Esophagus (tissue), 2 donors: ENCODE measurements at regions not wholly inside any gene's neighbourhood (a gene's known extent, or its start where the extent isn't known, plus 50 kb on each side); places are given as distances from the start of the nearest gene placed in this dataset.

Source experiments
- H3K27ac ChIP-seq, 2 donors: one replicate each; pipeline ENCODE4 v1.5.1; 2013; ENCODE audit warnings: low read depth in 2 of 2, mild to moderate bottlenecking in 2 of 2, inconsistent platforms in 1 of 2, low read length in 1 of 2, moderate library complexity in 1 of 2
- H3K27me3 ChIP-seq, 2 donors: one replicate each; pipeline ENCODE4 v1.6.1; 2013; ENCODE audit warnings: low read length in 2 of 2, control low read depth in 1 of 2, mild to moderate bottlenecking in 1 of 2; ENCODE audit not compliant: insufficient read depth in 2 of 2, control insufficient read depth in 1 of 2
- H3K36me3 ChIP-seq, 2 donors: one replicate each; pipeline ENCODE4 v1.6.1; 2013; ENCODE audit warnings: low read length in 1 of 2; ENCODE audit not compliant: control insufficient read depth in 2 of 2, insufficient read depth in 2 of 2
- H3K4me1 ChIP-seq, 2 donors: one replicate each; pipeline ENCODE4 v1.6.1; 2013; ENCODE audit warnings: low read length in 1 of 2; ENCODE audit not compliant: control insufficient read depth in 2 of 2, insufficient read depth in 2 of 2
- H3K4me3 ChIP-seq, 2 donors: one replicate each; pipeline ENCODE4 v1.5.1; 2013; ENCODE audit warnings: low read length in 2 of 2, mild to moderate bottlenecking in 2 of 2, low read depth in 1 of 2, moderate library complexity in 1 of 2
- H3K9me3 ChIP-seq, 2 donors: one replicate each; pipeline ENCODE4 v1.6.1; 2013; ENCODE audit warnings: mild to moderate bottlenecking in 2 of 2, low read depth in 1 of 2, low read length in 1 of 2, moderate library complexity in 1 of 2; ENCODE audit not compliant: control insufficient read depth in 2 of 2, insufficient read depth in 1 of 2
- WGBS, 2 donors: extraction: QIAGEN DNeasy Blood & Tissue Kit; methylation state at CpG; one replicate each; pipeline ENCODE4 v1.1.7; 2013; 5-methylcytosine and 5-hydroxymethylcytosine counted together
- donor health status: healthy with polysubstance abuse.
- donor health status: Bipolar disorder and iron deficiency.

DNA sequence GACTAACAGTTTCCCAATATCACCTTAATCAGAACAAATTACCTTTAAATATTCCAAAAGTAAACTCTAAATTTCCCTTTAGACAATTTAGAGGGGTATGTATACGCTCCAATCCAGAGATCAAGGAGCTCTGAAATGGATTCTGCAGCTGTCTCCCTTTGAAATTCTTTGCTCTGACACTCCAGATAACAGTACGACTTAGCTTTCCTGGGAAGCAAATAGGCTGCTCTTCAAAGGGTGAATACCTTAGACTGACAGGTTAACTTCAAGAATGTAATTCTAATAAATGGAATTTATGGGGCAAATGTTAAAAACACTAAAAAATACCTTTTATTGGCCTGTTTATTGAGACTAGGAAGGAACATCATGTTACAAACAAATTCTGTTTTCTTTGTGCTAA lies 357.2 kb downstream of the USP25 start:
- Histone ChIP-seq H3K27ac (no peak overlapping the region), H3K27me3 (no peaks in the 10 kb centered on the region), H3K9me3 (no peaks in the 10 kb centered on the region), H3K4me3 (no peak overlapping the region), H3K4me1 (no peaks in the 10 kb centered on the region), H3K36me3 (no peaks in the 10 kb centered on the region)
- 61 to 88% methylated on average over 2 of the region's 2 CpGs for WGBS, 2 donors

- 90 to 92% methylated on average over 1 of the region's 1 CpG for WGBS, 2 donors
Measured at GRCh38 chr21:16087523-16087922, 357.7 kb downstream of the USP25 start.

DNA sequence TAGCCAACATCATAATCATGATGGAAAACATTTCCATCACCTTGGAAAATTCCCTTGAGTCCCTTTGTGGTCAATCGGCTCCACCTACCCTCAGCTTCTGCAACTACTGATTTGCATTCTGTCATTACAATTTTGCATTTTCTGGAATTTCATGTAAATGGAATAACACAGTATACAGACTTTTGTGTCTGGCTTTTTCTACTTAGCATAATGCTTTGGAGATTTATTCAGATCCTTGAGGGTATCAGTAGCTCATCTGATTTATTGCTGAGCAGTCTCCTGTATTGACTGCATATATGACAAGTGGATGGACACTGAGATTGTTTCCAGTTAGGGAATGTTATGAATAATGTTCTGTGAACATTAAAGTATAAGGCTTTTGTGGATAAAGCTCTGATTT lies 358.3 kb downstream of the USP25 start:
- no peak overlapping the region for H3K27ac ChIP-seq

More at GRCh38 chr21:16087523-16087922, 357.7 kb downstream of the USP25 start:
- H3K4me1 ChIP-seq: no peaks in the 10 kb centered on the region
- no peaks in the 10 kb centered on the region for H3K36me3 ChIP-seq
- no peaks in the 10 kb centered on the region for H3K27me3 ChIP-seq
- no peaks in the 10 kb centered on the region for H3K9me3 ChIP-seq
- H3K27ac ChIP-seq: no peak overlapping the region
- no peak overlapping the region for H3K4me3 ChIP-seq

GRCh38 chr21:16095005-16095404 lies 365.2 kb downstream of the USP25 start:
- no peak overlapping the region for H3K4me3 ChIP-seq
- H3K27me3 ChIP-seq: no peaks in the 10 kb centered on the region
- no peaks in the 10 kb centered on the region for H3K9me3 ChIP-seq
- no peaks in the 10 kb centered on the region for H3K36me3 ChIP-seq
- no peak overlapping the region for H3K27ac ChIP-seq
- H3K4me1 ChIP-seq: no peaks in the 10 kb centered on the region
- WGBS, 2 donors: 72 to 80% methylated on average over 3 of the region's 3 CpGs

More for the DNA sequence above, 358.3 kb downstream of the USP25 start:
- WGBS, 2 donors: 90 to 93% methylated on average over 1 of the region's 1 CpG
- Histone ChIP-seq H3K27me3 (no peaks in the 10 kb centered on the region), H3K4me1 (no peaks in the 10 kb centered on the region), H3K9me3 (no peaks in the 10 kb centered on the region), H3K4me3 (no peak overlapping the region), H3K36me3 (no peaks in the 10 kb centered on the region)

DNA sequence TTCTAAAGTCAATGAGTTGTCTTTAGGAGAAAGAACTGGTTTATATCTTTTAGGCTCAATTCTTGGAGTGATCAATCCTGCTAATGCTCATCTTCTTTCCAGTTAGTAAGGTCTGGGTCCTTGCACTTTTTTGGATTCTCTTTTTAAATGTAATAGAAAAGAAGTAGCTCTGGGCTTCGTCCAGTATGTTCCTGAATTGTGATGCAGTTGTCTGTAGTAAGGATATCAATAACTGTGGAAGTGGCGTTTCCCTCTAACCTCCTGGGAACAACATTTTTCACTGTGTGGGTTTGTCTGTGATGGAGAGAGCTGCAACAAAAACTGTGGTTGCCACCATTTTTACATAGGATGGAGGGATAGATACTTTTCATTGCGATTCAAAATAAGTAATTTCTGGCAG lies 367.2 kb downstream of the USP25 start:
- Histone ChIP-seq H3K9me3 (no peaks in the 10 kb centered on the region), H3K36me3 (no peaks in the 10 kb centered on the region), H3K27ac (no peak overlapping the region), H3K27me3 (no peaks in the 10 kb centered on the region), H3K4me3 (no peak overlapping the region), H3K4me1 (no peaks in the 10 kb centered on the region)
- 81 to 86% methylated on average over 3 of the region's 3 CpGs for WGBS, 2 donors

DNA sequence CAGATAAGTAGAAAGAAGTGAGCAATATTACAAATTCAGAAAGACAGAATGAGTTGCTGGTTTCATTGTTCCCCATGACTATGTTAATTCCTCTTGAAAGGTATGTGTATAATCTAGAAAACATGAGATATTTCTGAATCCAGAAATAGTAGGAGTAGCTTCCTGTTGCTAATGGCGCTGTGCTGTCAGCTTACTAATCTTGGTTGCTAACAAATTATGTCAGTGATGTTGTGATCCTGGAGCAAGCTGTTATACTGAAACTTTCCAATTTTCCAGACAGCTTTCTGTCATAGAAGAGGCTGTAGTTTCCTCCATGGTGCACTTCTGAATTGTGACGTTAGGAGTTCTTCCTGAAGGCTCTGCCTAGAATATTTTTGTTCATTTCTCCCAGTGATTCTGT lies 372.3 kb downstream of the USP25 start:
- H3K4me3 ChIP-seq: no peak overlapping the region
- no peaks in the 10 kb centered on the region for H3K36me3 ChIP-seq
- H3K9me3 ChIP-seq: no peaks in the 10 kb centered on the region
- WGBS, 2 donors: 66 to 73% methylated on average over 2 of the region's 2 CpGs
- H3K27me3 ChIP-seq: no peaks in the 10 kb centered on the region
- no peak overlapping the region for H3K27ac ChIP-seq
- no peaks in the 10 kb centered on the region for H3K4me1 ChIP-seq

GRCh38 chr21:16108561-16109075 lies 378.8 kb downstream of the USP25 start:
- no peak overlapping the region for H3K27ac ChIP-seq
- H3K4me1 ChIP-seq: no peaks in the 10 kb centered on the region
- H3K4me3 ChIP-seq: no peak overlapping the region
- WGBS, 2 donors: 93 to 95% methylated on average over 3 of the region's 3 CpGs
- H3K9me3 ChIP-seq: no peaks in the 10 kb centered on the region
- H3K27me3 ChIP-seq: no peaks in the 10 kb centered on the region
- no peaks in the 10 kb centered on the region for H3K36me3 ChIP-seq

- no peaks in the 10 kb centered on the region for H3K9me3 ChIP-seq
- H3K4me1 ChIP-seq: no peaks in the 10 kb centered on the region
- H3K4me3 ChIP-seq: no peak overlapping the region
- H3K27ac ChIP-seq: no peak overlapping the region
- H3K27me3 ChIP-seq: no peaks in the 10 kb centered on the region
- 46 to 51% methylated on average over 2 of the region's 2 CpGs for WGBS, 2 donors
- H3K36me3 ChIP-seq: no peaks in the 10 kb centered on the region
Measured at GRCh38 chr21:16113052-16113715, 383.4 kb downstream of the USP25 start.

DNA sequence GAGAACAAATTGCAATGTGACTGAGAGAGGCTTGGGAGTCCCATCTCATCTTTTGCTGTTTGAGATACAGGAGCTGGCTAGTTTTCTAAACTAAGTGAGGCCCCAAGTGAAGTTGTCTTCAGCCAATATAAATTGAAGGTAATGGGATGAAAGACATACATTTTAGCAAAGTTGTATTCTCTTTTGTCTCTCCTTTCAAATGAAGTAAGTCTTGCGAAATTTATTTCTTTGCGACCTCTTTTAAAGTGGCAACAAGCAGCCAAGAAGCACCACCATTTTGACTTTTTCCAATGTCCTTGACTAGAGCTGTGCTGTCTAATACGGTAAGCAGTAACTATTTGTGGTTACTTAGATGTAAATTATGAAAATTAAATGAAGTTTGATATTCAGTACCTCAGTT lies 385.7 kb downstream of the USP25 start:
- H3K9me3 ChIP-seq: no peaks in the 10 kb centered on the region
- no peaks in the 10 kb centered on the region for H3K27me3 ChIP-seq
- WGBS, 2 donors: 93 to 96% methylated on average over 3 of the region's 3 CpGs
- H3K36me3 ChIP-seq: no peaks in the 10 kb centered on the region
- H3K4me1 ChIP-seq: no peaks in the 10 kb centered on the region
- H3K27ac ChIP-seq: no peak overlapping the region
- H3K4me3 ChIP-seq: no peak overlapping the region

- no peaks in the 10 kb centered on the region for H3K27me3 ChIP-seq
- no peak overlapping the region for H3K27ac ChIP-seq
- 95 to 98% methylated on average over 2 of the region's 2 CpGs for WGBS, 2 donors
- H3K9me3 ChIP-seq: no peaks in the 10 kb centered on the region
- H3K4me3 ChIP-seq: no peak overlapping the region
- H3K4me1 ChIP-seq: no peaks in the 10 kb centered on the region
- H3K36me3 ChIP-seq: no peaks in the 10 kb centered on the region
Measured at GRCh38 chr21:16116069-16116468, 386.3 kb downstream of the USP25 start.
